GM12874 (cell line): ENCODE measurements at regions not wholly inside any gene's neighbourhood (a gene's known extent, or its start where the extent isn't known, plus 50 kb on each side); places are given as distances from the start of the nearest gene placed in this dataset.

Experiments used
- CTCF ChIP-seq: IDR thresholded peaks from 2 replicates; pipeline ENCODE4 v1.5.1; 2011; ENCODE audit warnings: low read depth, mild to moderate bottlenecking, control low read depth, low read length, moderate library complexity; ENCODE audit not compliant: insufficient read depth

GRCh38 chr13:64293923-64294322, 2878.3 kb upstream of the PCDH20 start:
- TF ChIP-seq CTCF: no peak

- no peak for TF ChIP-seq CTCF
These were observed 2874.1 kb upstream of the PCDH20 start for GRCh38 chr13:64289702-64290101.

- no peak for TF ChIP-seq CTCF
These were observed 2868.3 kb upstream of the PCDH20 start for GRCh38 chr13:64283926-64284325.

- TF ChIP-seq CTCF: no peak
These were observed 2862.8 kb upstream of the PCDH20 start for GRCh38 chr13:64278493-64278892.

- TF ChIP-seq CTCF: no peak
These were observed 2861.4 kb upstream of the PCDH20 start for GRCh38 chr13:64277097-64277496.

- TF ChIP-seq CTCF: no peak
These were observed 2860.6 kb upstream of the PCDH20 start for GRCh38 chr13:64276232-64276631.

GRCh38 chr13:64274481-64275217, 2859.0 kb upstream of the PCDH20 start:
- no peak for TF ChIP-seq CTCF
